ENCODE measurements at regions not wholly inside any gene's neighbourhood (a gene's known extent, or its start where the extent isn't known, plus 50 kb on each side); places are given as distances from the start of the nearest gene placed in this dataset.

- peaks cover 0 to 12% of the 10 kb centered on the region in 2 donors for H3K9me3 ChIP-seq
- no peak overlapping the region for H3K4me3 ChIP-seq
- H3K4me1 ChIP-seq, result no peaks in the 10 kb centered on the region
- H3K27ac ChIP-seq, result no peak overlapping the region
- H3K36me3 ChIP-seq, result no peaks in the 10 kb centered on the region
- no peak for TF ChIP-seq CTCF (IDR thresholded peaks at IDR 0.05)
- DNase-seq (ENCODE audit: low spot score), result no peak
- H3K27me3 ChIP-seq, result no peaks in the 10 kb centered on the region
Measured at GRCh38 chr12:93087840-93088610, 158.9 kb upstream of the EEA1 start.

- H3K27ac ChIP-seq, result no peak overlapping the region
- no peak overlapping the region for H3K4me3 ChIP-seq
- peaks cover 0 to 12% of the 10 kb centered on the region in 2 donors for H3K9me3 ChIP-seq
- DNase-seq (ENCODE audit: low spot score), result no peak
- H3K4me1 ChIP-seq, result no peaks in the 10 kb centered on the region
- no peaks in the 10 kb centered on the region for H3K27me3 ChIP-seq
- H3K36me3 ChIP-seq, result no peaks in the 10 kb centered on the region
- TF ChIP-seq CTCF (IDR thresholded peaks at IDR 0.05), result no peak
Measured at GRCh38 chr12:93089805-93090569, 160.9 kb upstream of the EEA1 start.

- Histone ChIP-seq H3K9me3 (peaks cover 0 to 11% of the 10 kb centered on the region in 2 donors), H3K4me1 (no peaks in the 10 kb centered on the region), H3K27me3 (no peaks in the 10 kb centered on the region), H3K27ac (no peak overlapping the region), H3K4me3 (no peak overlapping the region), H3K36me3 (no peaks in the 10 kb centered on the region)
- TF ChIP-seq CTCF (IDR thresholded peaks at IDR 0.05), result no peak
- DNase-seq (ENCODE audit: low spot score), result no peak
Measured at GRCh38 chr12:93090731-93091172, 161.7 kb upstream of the EEA1 start.

- no peak for DNase-seq (ENCODE audit: low spot score)
- H3K27ac ChIP-seq, result no peak overlapping the region
- TF ChIP-seq CTCF (IDR thresholded peaks at IDR 0.05), result no peak
- H3K4me3 ChIP-seq, result no peak overlapping the region
- no peaks in the 10 kb centered on the region for H3K9me3 ChIP-seq
- H3K4me1 ChIP-seq, result no peaks in the 10 kb centered on the region
- H3K27me3 ChIP-seq, result no peaks in the 10 kb centered on the region
- no peaks in the 10 kb centered on the region for H3K36me3 ChIP-seq
Measured at GRCh38 chr12:93091886-93092648, 163.0 kb upstream of the EEA1 start.

- no peak for DNase-seq (ENCODE audit: low spot score)
- TF ChIP-seq CTCF (IDR thresholded peaks at IDR 0.05), result no peak
- no peaks in the 10 kb centered on the region for H3K9me3 ChIP-seq
- H3K27me3 ChIP-seq, result no peaks in the 10 kb centered on the region
- H3K4me3 ChIP-seq, result no peak overlapping the region
- no peaks in the 10 kb centered on the region for H3K4me1 ChIP-seq
- H3K27ac ChIP-seq, result no peak overlapping the region
- no peaks in the 10 kb centered on the region for H3K36me3 ChIP-seq
Measured at GRCh38 chr12:93092649-93092945, 163.5 kb upstream of the EEA1 start.
